ENCODE measurements at regions not wholly inside any gene's neighbourhood (a gene's known extent, or its start where the extent isn't known, plus 50 kb on each side); places are given as distances from the start of the nearest gene placed in this dataset.
"Not testable (repeated sequence)": the region's sequence is repeated elsewhere in the genome, so short reads cannot be mapped to it uniquely, and the experiment has no call there.

GRCh38 chr3:125681146-125681545 is 85.8 kb upstream of the OSBPL11 start:
- in situ Hi-C loops (cut with MboI; ENCODE audit: low sequenced_read_pairs, unreplicated experiment), result no loop called here

GRCh38 chr3:125681906-125682305 is 86.6 kb upstream of the OSBPL11 start:
- DNase-seq (ENCODE audit: low spot score); in situ Hi-C loops (cut with MboI; ENCODE audit: low sequenced_read_pairs, unreplicated experiment): not testable (repeated sequence)

More at GRCh38 chr3:125681146-125681545, 85.8 kb upstream of the OSBPL11 start:
- no peak for DNase-seq (ENCODE audit: low spot score)
- no peak for TF ChIP-seq CTCF (IDR thresholded peaks at IDR 0.05; ENCODE audit: borderline replicate concordance, control extremely low read depth, extremely low read depth, insufficient read depth, missing control alignments)

- DNase-seq (ENCODE audit: low spot score); in situ Hi-C loops (cut with MboI; ENCODE audit: low sequenced_read_pairs, unreplicated experiment): not testable (repeated sequence)
Measured at GRCh38 chr3:125682610-125683009, 87.3 kb upstream of the OSBPL11 start.

GRCh38 chr3:125683067-125683829 is 88.0 kb upstream of the OSBPL11 start:
- DNase-seq (ENCODE audit: low spot score), result no peak
- TF ChIP-seq CTCF (IDR thresholded peaks at IDR 0.05; ENCODE audit: borderline replicate concordance, control extremely low read depth, extremely low read depth, insufficient read depth, missing control alignments), result no peak
- in situ Hi-C loops (cut with MboI; ENCODE audit: low sequenced_read_pairs, unreplicated experiment), result no loop called here

- DNase-seq (ENCODE audit: low spot score), result no peak
- no peak for TF ChIP-seq CTCF (IDR thresholded peaks at IDR 0.05; ENCODE audit: borderline replicate concordance, control extremely low read depth, extremely low read depth, insufficient read depth, missing control alignments)
- in situ Hi-C loops (cut with MboI; ENCODE audit: low sequenced_read_pairs, unreplicated experiment), result no loop called here
Measured at GRCh38 chr3:125684199-125684598, 88.9 kb upstream of the OSBPL11 start.

GRCh38 chr3:125685741-125686140 is 90.4 kb upstream of the OSBPL11 start:
- in situ Hi-C loops (cut with MboI; ENCODE audit: low sequenced_read_pairs, unreplicated experiment), result not testable (repeated sequence)

GRCh38 chr3:125692361-125692760 is 97.1 kb upstream of the OSBPL11 start:
- no peak for TF ChIP-seq CTCF (IDR thresholded peaks at IDR 0.05; ENCODE audit: borderline replicate concordance, control extremely low read depth, extremely low read depth, insufficient read depth, missing control alignments)
- in situ Hi-C loops (cut with MboI; ENCODE audit: low sequenced_read_pairs, unreplicated experiment), result no loop called here
- no peak for DNase-seq (ENCODE audit: low spot score)

More at GRCh38 chr3:125685741-125686140, 90.4 kb upstream of the OSBPL11 start:
- DNase-seq (ENCODE audit: low spot score), result not testable (repeated sequence)

GRCh38 chr3:125693887-125694286 is 98.6 kb upstream of the OSBPL11 start:
- no peak for DNase-seq (ENCODE audit: low spot score)
- TF ChIP-seq CTCF (IDR thresholded peaks at IDR 0.05; ENCODE audit: borderline replicate concordance, control extremely low read depth, extremely low read depth, insufficient read depth, missing control alignments), result no peak
- in situ Hi-C loops (cut with MboI; ENCODE audit: low sequenced_read_pairs, unreplicated experiment), result no loop called here

Measured in GM13976 (cell line).